HG03175 (cell line): ENCODE measurements at regions not wholly inside any gene's neighbourhood (a gene's known extent, or its start where the extent isn't known, plus 50 kb on each side); places are given as distances from the start of the nearest gene placed in this dataset.

Experiments
- ATAC-seq: cut with Tn5 transposase; IDR thresholded peaks from one replicate; pipeline ENCODE4 v1.9.1; 2021; ENCODE audit warnings: mild to moderate bottlenecking, moderate library complexity; ENCODE audit not compliant: unreplicated experiment

DNA sequence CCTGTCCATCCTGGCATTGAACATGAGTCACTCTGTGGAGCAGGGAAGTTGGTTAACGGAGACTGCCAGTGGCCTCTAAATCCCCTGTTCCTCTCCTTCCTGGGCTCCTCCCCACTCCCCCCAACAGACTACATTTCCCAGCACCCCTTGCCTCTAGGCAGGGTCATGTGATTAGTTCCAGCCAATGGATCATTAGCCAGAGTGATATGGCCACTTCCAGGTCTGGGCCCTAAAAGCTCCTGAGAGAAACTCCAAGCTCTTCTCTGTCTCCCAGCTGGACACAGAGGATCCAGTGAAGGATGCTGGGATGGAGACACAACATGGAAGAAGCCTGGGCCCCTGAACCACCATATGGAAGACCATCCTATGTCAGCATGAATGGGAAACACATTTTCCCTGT lies 54.4 kb upstream of the RFLNA start:
- no peak for ATAC-seq

- no peak for ATAC-seq
Observed at GRCh38 chr12:124241776-124242528, 52.9 kb upstream of the RFLNA start.

DNA sequence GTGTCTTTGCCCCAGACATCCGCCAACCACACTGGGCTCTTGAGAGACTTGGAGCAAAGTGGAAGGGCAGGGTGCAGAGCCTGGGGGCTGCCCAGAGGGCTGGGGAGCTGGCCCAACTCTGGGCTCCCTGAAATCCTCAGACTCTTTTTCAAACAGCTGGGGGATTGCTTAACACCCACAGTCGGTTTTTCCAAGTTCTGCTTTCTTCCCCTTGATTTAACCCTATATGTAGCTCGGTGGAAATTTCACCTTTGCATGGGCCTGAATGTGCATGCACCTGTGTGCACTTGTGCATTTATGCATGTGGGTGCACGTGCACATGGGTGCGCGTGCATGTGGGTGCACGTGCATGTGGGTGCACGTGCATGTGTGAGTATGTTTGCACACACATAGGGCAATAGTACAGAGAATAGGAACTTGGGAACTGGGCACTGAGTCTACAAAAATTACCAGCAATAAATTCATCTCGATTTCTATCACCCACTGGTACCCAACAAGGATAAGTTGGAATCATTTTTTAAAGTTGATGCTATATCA lies 52.3 kb upstream of the RFLNA start:
- ATAC-seq, result no peak

- no peak for ATAC-seq
Observed at GRCh38 chr12:124243936-124244335, 51.0 kb upstream of the RFLNA start.
